ENCODE measurements at regions not wholly inside any gene's neighbourhood (a gene's known extent, or its start where the extent isn't known, plus 50 kb on each side); places are given as distances from the start of the nearest gene placed in this dataset.
A peak's percentile ranks its signal among the peaks of the same experiment; 100 is the strongest.

DNA sequence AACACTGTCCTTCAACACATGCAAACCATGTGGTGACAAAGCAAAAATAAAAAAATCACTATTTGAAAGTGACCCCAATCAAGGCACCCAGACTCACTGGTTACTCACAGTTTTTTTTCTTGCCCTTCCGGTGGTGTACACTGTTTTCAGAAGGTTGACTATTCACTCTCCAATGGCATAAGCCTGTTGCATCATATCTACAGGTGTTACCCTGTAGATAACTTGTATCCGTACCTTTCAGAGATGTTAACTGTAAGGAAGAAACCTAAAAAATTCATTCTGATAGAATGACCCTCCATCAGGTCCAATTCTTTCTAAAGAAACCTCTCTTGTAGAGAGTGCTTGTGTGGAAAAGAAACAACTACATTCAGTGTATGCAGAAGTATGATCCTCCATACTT lies 193.6 kb upstream of the RASA1 start:
- TF ChIP-seq, protein P1, sequence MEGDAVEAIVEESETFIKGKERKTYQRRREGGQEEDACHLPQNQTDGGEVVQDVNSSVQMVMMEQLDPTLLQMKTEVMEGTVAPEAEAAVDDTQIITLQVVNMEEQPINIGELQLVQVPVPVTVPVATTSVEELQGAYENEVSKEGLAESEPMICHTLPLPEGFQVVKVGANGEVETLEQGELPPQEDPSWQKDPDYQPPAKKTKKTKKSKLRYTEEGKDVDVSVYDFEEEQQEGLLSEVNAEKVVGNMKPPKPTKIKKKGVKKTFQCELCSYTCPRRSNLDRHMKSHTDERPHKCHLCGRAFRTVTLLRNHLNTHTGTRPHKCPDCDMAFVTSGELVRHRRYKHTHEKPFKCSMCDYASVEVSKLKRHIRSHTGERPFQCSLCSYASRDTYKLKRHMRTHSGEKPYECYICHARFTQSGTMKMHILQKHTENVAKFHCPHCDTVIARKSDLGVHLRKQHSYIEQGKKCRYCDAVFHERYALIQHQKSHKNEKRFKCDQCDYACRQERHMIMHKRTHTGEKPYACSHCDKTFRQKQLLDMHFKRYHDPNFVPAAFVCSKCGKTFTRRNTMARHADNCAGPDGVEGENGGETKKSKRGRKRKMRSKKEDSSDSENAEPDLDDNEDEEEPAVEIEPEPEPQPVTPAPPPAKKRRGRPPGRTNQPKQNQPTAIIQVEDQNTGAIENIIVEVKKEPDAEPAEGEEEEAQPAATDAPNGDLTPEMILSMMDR (IDR thresholded peaks at IDR 0.05; ENCODE audit: low read length), result no peak
- TF ChIP-seq EZH2 (IDR thresholded peaks at IDR 0.05; ENCODE audit: borderline replicate concordance, low read length), result no peak

DNA sequence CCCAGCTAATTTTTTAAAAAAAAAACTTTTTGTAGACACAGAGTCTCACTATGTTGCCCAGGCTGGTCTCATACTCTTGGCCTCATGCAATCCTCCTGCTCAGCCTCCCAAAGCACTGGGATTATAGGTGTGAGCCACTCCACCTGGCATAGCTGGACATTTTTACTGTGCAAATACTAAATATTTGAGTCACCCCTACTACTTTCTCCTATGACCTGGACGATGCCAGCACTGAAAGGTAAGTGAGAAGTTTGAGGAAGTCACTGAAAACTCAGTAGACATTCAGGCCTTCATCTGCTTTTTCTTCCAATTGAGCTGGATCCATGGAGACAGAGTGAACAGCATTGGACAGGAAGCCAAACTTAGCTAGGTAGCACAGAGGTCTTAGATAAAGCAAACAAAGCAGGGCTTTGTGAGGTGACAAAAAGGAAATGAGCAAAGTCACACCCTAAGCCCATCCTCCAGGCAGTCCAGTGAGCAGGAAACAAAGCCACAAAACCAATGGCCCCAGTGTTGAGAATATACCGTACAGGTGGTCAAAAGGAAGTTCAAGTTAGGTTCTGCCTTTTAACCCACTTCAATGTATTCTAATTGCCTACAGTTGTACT lies 192.6 kb upstream of the RASA1 start:
- no peak overlapping the region for H3K9ac ChIP-seq (ENCODE audit: low read length)
- H3K79me2 ChIP-seq (ENCODE audit: insufficient read depth, low read length), result no peaks in the 10 kb centered on the region
- peak overlapping the region; percentile 75 for H3K27ac ChIP-seq (ENCODE audit: low read depth, low read length, poor library complexity, severe bottlenecking)
- H2AFZ ChIP-seq (ENCODE audit: low read length), result no peak overlapping the region
- peak overlapping the region; percentile 9; the same call in 1 of the 2 replicates for H3K4me2 ChIP-seq (ENCODE audit: low read length)
- TF ChIP-seq EZH2 (IDR thresholded peaks at IDR 0.05; ENCODE audit: borderline replicate concordance, low read length), result no peak
- TF ChIP-seq, protein P1 (IDR thresholded peaks at IDR 0.05; ENCODE audit: low read length), result no peak
- H4K20me1 ChIP-seq (ENCODE audit: insufficient read depth, low read length), result no peaks in the 10 kb centered on the region
- H3K27me3 ChIP-seq (ENCODE audit: insufficient read depth, low read length), result no peaks in the 10 kb centered on the region
- H3F3A ChIP-seq (ENCODE audit: insufficient read depth, low read length), result no peaks in the 10 kb centered on the region
- no peak overlapping the region for H3K4me3 ChIP-seq (ENCODE audit: low read depth, low read length, poor library complexity, severe bottlenecking)
- no peaks in the 10 kb centered on the region for H3K9me3 ChIP-seq (ENCODE audit: low read length)
- peaks cover 31% of the 10 kb centered on the region for H3K4me1 ChIP-seq (ENCODE audit: insufficient read depth, low read length, severe bottlenecking)
- no peaks in the 10 kb centered on the region for H3K36me3 ChIP-seq (ENCODE audit: insufficient read depth, low read length)
- no peaks in the 10 kb centered on the region for H3K9me2 ChIP-seq (ENCODE audit: low read depth, low read length)

More for the DNA sequence above, 193.6 kb upstream of the RASA1 start:
- Histone ChIP-seq H3K4me1 (ENCODE audit: insufficient read depth, low read length, severe bottlenecking) (peaks cover 28% of the 10 kb centered on the region), H3K9me3 (ENCODE audit: low read length) (no peaks in the 10 kb centered on the region), H3K79me2 (ENCODE audit: insufficient read depth, low read length) (no peaks in the 10 kb centered on the region), H3K27ac (ENCODE audit: low read depth, low read length, poor library complexity, severe bottlenecking) (peak overlapping the region; percentile 75), H3K27me3 (ENCODE audit: insufficient read depth, low read length) (no peaks in the 10 kb centered on the region), H4K20me1 (ENCODE audit: insufficient read depth, low read length) (no peaks in the 10 kb centered on the region), H3K4me3 (ENCODE audit: low read depth, low read length, poor library complexity, severe bottlenecking) (no peak overlapping the region), H3K4me2 (ENCODE audit: low read length) (no peak overlapping the region), H3F3A (ENCODE audit: insufficient read depth, low read length) (no peaks in the 10 kb centered on the region), H3K9ac (ENCODE audit: low read length) (no peak overlapping the region), H3K36me3 (ENCODE audit: insufficient read depth, low read length) (no peaks in the 10 kb centered on the region), H3K9me2 (ENCODE audit: low read depth, low read length) (no peaks in the 10 kb centered on the region), H2AFZ (ENCODE audit: low read length) (no peak overlapping the region)

DNA sequence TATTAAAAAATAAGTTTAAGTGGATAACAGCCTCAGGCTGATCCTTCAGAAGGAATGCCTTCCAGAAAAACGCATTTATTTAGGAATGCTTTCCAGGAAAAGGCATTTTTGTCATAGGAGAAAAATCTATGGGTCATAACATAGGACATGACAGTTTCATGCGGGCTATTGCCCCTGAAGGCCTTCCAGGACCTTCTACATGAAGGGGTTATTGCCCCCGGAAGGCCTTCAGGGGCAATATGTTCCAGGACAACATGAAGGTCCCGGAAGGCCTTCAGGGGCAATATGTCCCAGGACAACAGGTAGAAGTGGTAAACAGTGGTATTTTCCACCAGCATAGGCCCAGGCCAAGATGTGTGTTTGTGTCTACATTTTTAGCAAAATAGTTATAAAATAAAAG lies 191.3 kb upstream of the RASA1 start:
- H3K4me2 ChIP-seq (ENCODE audit: low read length), result no peak overlapping the region
- no peaks in the 10 kb centered on the region for H3K36me3 ChIP-seq (ENCODE audit: insufficient read depth, low read length)
- no peak overlapping the region for H2AFZ ChIP-seq (ENCODE audit: low read length)
- no peak overlapping the region for H3K27ac ChIP-seq (ENCODE audit: low read depth, low read length, poor library complexity, severe bottlenecking)
- H3K4me1 ChIP-seq (ENCODE audit: insufficient read depth, low read length, severe bottlenecking), result peaks cover 42% of the 10 kb centered on the region
- no peaks in the 10 kb centered on the region for H3K9me2 ChIP-seq (ENCODE audit: low read depth, low read length)
- H4K20me1 ChIP-seq (ENCODE audit: insufficient read depth, low read length), result no peaks in the 10 kb centered on the region
- H3K27me3 ChIP-seq (ENCODE audit: insufficient read depth, low read length), result no peaks in the 10 kb centered on the region
- TF ChIP-seq, protein P1 (IDR thresholded peaks at IDR 0.05; ENCODE audit: low read length), result no peak
- TF ChIP-seq EZH2 (IDR thresholded peaks at IDR 0.05; ENCODE audit: borderline replicate concordance, low read length), result no peak
- H3K9me3 ChIP-seq (ENCODE audit: low read length), result no peaks in the 10 kb centered on the region
- no peak overlapping the region for H3K4me3 ChIP-seq (ENCODE audit: low read depth, low read length, poor library complexity, severe bottlenecking)
- no peaks in the 10 kb centered on the region for H3F3A ChIP-seq (ENCODE audit: insufficient read depth, low read length)
- H3K79me2 ChIP-seq (ENCODE audit: insufficient read depth, low read length), result no peaks in the 10 kb centered on the region
- H3K9ac ChIP-seq (ENCODE audit: low read length), result no peak overlapping the region
